HepG2 (cell line): ENCODE measurements at regions not wholly inside any gene's neighbourhood (a gene's known extent, or its start where the extent isn't known, plus 50 kb on each side); places are given as distances from the start of the nearest gene placed in this dataset.

ENCODE experiments used
- ATAC-seq: fragments of 200-7000 bp; cut with Tn5 transposase; 3 replicates; pipeline ENCODE4 v1.9.1; 2020; ENCODE audit warnings: mild to moderate bottlenecking, moderate library complexity
- BruUV-seq: library from RNA; stranded (reverse); fragments of 400-500 nt; replicated peaks from 2 replicates; lab custom pipeline; 2021; lab: Mats Ljungman, UMichigan
- CTCF ChIA-PET: fragments of 300-600 bp; formaldehyde crosslinking; extraction: SDS; loops from one replicate; lab custom pipeline; 2021; ENCODE audit warnings: low total read pairs, inconsistent platforms, low intra/inter-chr PET ratio; lab: Yijun Ruan, JAX
- POLR2A ChIA-PET: fragments of 350-600 bp; sonication (Branson Sonifier 250); formaldehyde crosslinking; loops from one replicate; lab custom pipeline; 2020; ENCODE audit warnings: antibody characterized with exemption, inconsistent platforms; lab: Yijun Ruan, JAX
- DNase-seq: peaks from one replicate; pipeline ENCODE4 v3.0.0-alpha.2; 2015; ENCODE audit warnings: low spot score
- FAIRE-seq: peaks from 3 replicates; lab custom pipeline; 2011; peaks lifted over from hg19 to GRCh38; lab: Jason Lieb, UNC
- H2AFZ ChIP-seq: one replicate; pipeline ENCODE4 v1.6.1; 2011; ENCODE audit warnings: low read length, inconsistent platforms
- H3K27ac ChIP-seq: fragments of 300-600 bp; 3 replicates; pipeline ENCODE4 v1.8.0; 2011; ENCODE audit warnings: mixed run types, mild to moderate bottlenecking, mixed read lengths, low read length, inconsistent platforms; ENCODE audit not compliant: insufficient read depth; ENCODE audit errors: extremely low read length
- H3K27me3 ChIP-seq, 2 experiments: fragments of 200-600 bp in 1 of 2; 2 replicates in 1 of 2; 3 replicates in 1 of 2; pipeline versions ENCODE4 v1.6.0 to v1.8.0; 2011; ENCODE audit warnings: low read length in 2 of 2, mild to moderate bottlenecking in 2 of 2, moderate library complexity in 2 of 2, inconsistent platforms in 1 of 2; ENCODE audit not compliant: insufficient read depth in 2 of 2, control insufficient read depth in 1 of 2
- H3K36me3 ChIP-seq, 2 experiments: fragments of 200-600 bp in 1 of 2; replicated peaks in 1 of 2; 2 replicates in 1 of 2; 3 replicates in 1 of 2; pipeline versions ENCODE4 v1.5.1 to v1.8.0; 2011; ENCODE audit warnings: low read length in 2 of 2, inconsistent platforms in 1 of 2; ENCODE audit not compliant: insufficient read depth in 2 of 2, control insufficient read depth in 1 of 2
- H3K4me1 ChIP-seq: 2 replicates; pipeline ENCODE4 v1.5.1; 2012; ENCODE audit warnings: low read length, inconsistent platforms; ENCODE audit not compliant: insufficient read depth
- H3K4me2 ChIP-seq: 2 replicates; pipeline ENCODE4 v1.6.0; 2011; ENCODE audit warnings: low read depth, low read length, inconsistent platforms
- H3K4me3 ChIP-seq, 3 experiments: fragments of 200-600 bp in 1 of 3; sonication (generic), shearing (Covaris generic) in 1 of 3; replicated peaks in 1 of 3; 2 replicates each; pipeline ENCODE4 v1.5.1; 2011 to 2016; ENCODE audit warnings: low read length in 3 of 3, inconsistent platforms in 2 of 3, low read depth in 2 of 3, mild to moderate bottlenecking in 2 of 3, control low read depth in 1 of 3, mixed read lengths in 1 of 3; ENCODE audit not compliant: insufficient read depth in 1 of 3
- H3K79me2 ChIP-seq: one replicate; pipeline ENCODE4 v1.6.1; 2011; ENCODE audit warnings: low read length, inconsistent platforms; ENCODE audit not compliant: insufficient read depth
- H3K9ac ChIP-seq: 2 replicates; pipeline ENCODE4 v1.6.0; 2011; ENCODE audit warnings: mild to moderate bottlenecking, low read depth, low read length, inconsistent platforms; ENCODE audit not compliant: insufficient read depth
- H3K9me3 ChIP-seq: 2 replicates; pipeline ENCODE4 v1.5.1; 2012; ENCODE audit warnings: mild to moderate bottlenecking, low read length
- H4K20me1 ChIP-seq: 2 replicates; pipeline ENCODE4 v1.6.0; 2011; ENCODE audit warnings: inconsistent platforms, mild to moderate bottlenecking, low read length, moderate library complexity; ENCODE audit not compliant: insufficient read depth
- BCL6 ChIP-seq: IDR thresholded peaks from 2 replicates; pipeline ENCODE4 v1.6.1; 2016; ENCODE audit warnings: missing genetic modification reagents, missing compliant biosample characterization
- CREBL2 ChIP-seq: sonication (generic); formaldehyde crosslinking; IDR thresholded peaks from 2 replicates; pipeline ENCODE4 v1.8.1; 2023; ENCODE audit warnings: missing genetic modification reagents, mild to moderate bottlenecking, borderline replicate concordance
- DZIP1 ChIP-seq: sonication (generic); formaldehyde crosslinking; IDR thresholded peaks from 2 replicates; pipeline ENCODE4 v1.5.0; 2020; ENCODE audit warnings: mild to moderate bottlenecking, missing genetic modification reagents
- FOXC1 ChIP-seq: sonication (generic); formaldehyde crosslinking; IDR thresholded peaks from 2 replicates; pipeline ENCODE4 v1.8.0; 2022; ENCODE audit warnings: mild to moderate bottlenecking, missing genetic modification reagents, borderline replicate concordance
- KDM5B ChIP-seq: sonication (generic); formaldehyde crosslinking; IDR thresholded peaks from 2 replicates; pipeline ENCODE4 v1.4.0; 2020; ENCODE audit warnings: missing genetic modification reagents, mild to moderate bottlenecking, borderline replicate concordance
- MTF1 ChIP-seq: sonication (generic); formaldehyde crosslinking; IDR thresholded peaks from 2 replicates; pipeline ENCODE4 v1.5.0; 2020; ENCODE audit warnings: missing genetic modification reagents
- MYC ChIP-seq: sonication (generic); formaldehyde crosslinking; IDR thresholded peaks from 2 replicates; pipeline ENCODE4 v1.9.0; 2021; ENCODE audit warnings: missing genetic modification reagents, borderline replicate concordance
- POLR2AphosphoS2 ChIP-seq: IDR thresholded peaks from 2 replicates; pipeline ENCODE4 v1.6.1; 2011; ENCODE audit warnings: low read depth, low read length, improper control_type of control experiment
- RFX5 ChIP-seq: IDR thresholded peaks from 2 replicates; pipeline ENCODE4 v1.6.1; 2011; ENCODE audit warnings: low read depth, low read length, improper control_type of control experiment
- SIX1 ChIP-seq: sonication (generic); formaldehyde crosslinking; IDR thresholded peaks from 2 replicates; pipeline ENCODE4 v1.4.0; 2020; ENCODE audit warnings: missing genetic modification reagents, borderline replicate concordance
- SMC3 ChIP-seq: IDR thresholded peaks from 2 replicates; pipeline ENCODE4 v1.6.1; 2011; ENCODE audit warnings: low read length, improper control_type of control experiment
- ZBTB49 ChIP-seq: sonication (generic); formaldehyde crosslinking; IDR thresholded peaks from 2 replicates; pipeline ENCODE4 v1.4.0; 2020; ENCODE audit warnings: missing genetic modification reagents, borderline replicate concordance
- ZNF326 ChIP-seq: sonication (generic); formaldehyde crosslinking; IDR thresholded peaks from 2 replicates; pipeline ENCODE4 v1.4.0; 2020; ENCODE audit warnings: missing genetic modification reagents, borderline replicate concordance
- ZNF768 ChIP-seq: sonication (generic); formaldehyde crosslinking; IDR thresholded peaks from 2 replicates; pipeline ENCODE4 v1.4.0; 2020; ENCODE audit warnings: missing genetic modification reagents
- ZNF777 ChIP-seq: sonication (generic); formaldehyde crosslinking; IDR thresholded peaks from 2 replicates; pipeline ENCODE4 v1.4.0; 2020; ENCODE audit warnings: missing genetic modification reagents
- WGBS: methylation state at CpG from one replicate; pipeline ENCODE4 v1.1.6; 2017; ENCODE audit warnings: low lambda C conversion rate; 5-methylcytosine and 5-hydroxymethylcytosine counted together
- in situ Hi-C: cut with HindIII; loops from 2 replicates; pipeline ENCODE4 v1.10.0; 2017; ENCODE audit warnings: low pct_unique_long_range_greater_than_20kb; ENCODE audit not compliant: extremely low pct_ligation_motif_present
- intact Hi-C: fragments of 100-400 bp; cut with micrococcal nuclease; formaldehyde crosslinking; loops from one replicate; pipeline ENCODE4 v1.10.0; 2022; ENCODE audit not compliant: unreplicated experiment

GRCh38 chr4:122540838-122541237, 80.0 kb downstream of the IL21 start:
- Histone ChIP-seq H3K79me2 (no peaks in the 10 kb centered on the region), H3K9ac (no peak overlapping the region), H3K4me3 (no peak overlapping the region), H3K27me3 (no peaks in the 10 kb centered on the region), H4K20me1 (no peaks in the 10 kb centered on the region), H3K27ac (no peak overlapping the region), H2AFZ (no peak overlapping the region), H3K4me1 (no peaks in the 10 kb centered on the region), H3K36me3 (no peaks in the 10 kb centered on the region), H3K4me2 (no peak overlapping the region), H3K9me3 (no peaks in the 10 kb centered on the region)
- no peak for DNase-seq
- 0% methylated on average over 1 of the region's 1 CpG for WGBS
- POLR2A ChIA-PET, result no interaction called here
- in situ Hi-C loops, result no loop called here
- CTCF ChIA-PET, result no interaction called here
- no peak for ATAC-seq
- FAIRE-seq, result no peak
- BruUV-seq, result no TSS peak
- TF ChIP-seq SIX1 (CRISPR knock-in tag), result no peak
- no peak for TF ChIP-seq BCL6
- TF ChIP-seq KDM5B (CRISPR knock-in tag), result no peak
- TF ChIP-seq ZNF326 (CRISPR knock-in tag), result no peak
- TF ChIP-seq MYC (CRISPR knock-in tag), result no peak
- no peak for TF ChIP-seq ZNF768 (CRISPR knock-in tag)
- TF ChIP-seq CREBL2 (CRISPR knock-in tag), result no peak
- no peak for TF ChIP-seq MTF1 (CRISPR knock-in tag)
- no peak for TF ChIP-seq RFX5
- no peak for TF ChIP-seq POLR2AphosphoS2
- no peak for TF ChIP-seq SMC3
- no peak for TF ChIP-seq FOXC1 (CRISPR knock-in tag)
- TF ChIP-seq ZNF777, result no peak
- no peak for TF ChIP-seq ZBTB49 (CRISPR knock-in tag)
- TF ChIP-seq DZIP1 (CRISPR knock-in tag), result no peak
- intact Hi-C loops, result no loop called here
